NCI-H1092 treated with DMSO at 0.1 percent for 48 hours (cell line): ENCODE measurements at regions not wholly inside any gene's neighbourhood (a gene's known extent, or its start where the extent isn't known, plus 50 kb on each side); places are given as distances from the start of the nearest gene placed in this dataset.
"Not testable (repeated sequence)": the region's sequence is repeated elsewhere in the genome, so short reads cannot be mapped to it uniquely, and the experiment has no call there.

Experiments
- DNase-seq: peaks from one replicate; lab custom pipeline; 2025; lab: John Stamatoyannopoulos, UW

- DNase-seq, result no peak
Observed at GRCh38 chr6:27190126-27190525, 57.4 kb upstream of the PRSS16 start.

- DNase-seq, result not testable (repeated sequence)
Observed at GRCh38 chr6:27194453-27194852, 53.0 kb upstream of the PRSS16 start.

DNA sequence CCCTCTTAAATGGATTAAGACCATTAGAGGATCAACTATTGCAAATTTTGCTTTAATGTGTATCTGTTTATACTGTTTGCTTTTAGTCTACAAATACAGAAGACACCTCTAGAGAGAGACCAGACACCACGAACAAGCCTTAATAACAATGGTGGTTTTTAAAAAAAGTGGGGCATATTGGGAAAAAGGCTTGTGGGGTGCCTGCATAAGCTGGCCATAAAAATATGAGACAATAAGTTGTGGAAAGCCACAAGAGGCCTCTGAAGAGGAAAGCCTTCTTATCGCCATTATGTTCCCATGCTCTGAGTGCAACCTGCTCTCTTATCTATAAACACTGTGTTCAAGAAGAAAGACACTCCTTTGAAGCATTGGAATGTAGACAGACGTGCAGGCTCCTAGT, 52.0 kb upstream of the PRSS16 start:
- not testable (repeated sequence) for DNase-seq
